Fibroblast of villous mesenchyme (primary cell): ENCODE measurements at regions not wholly inside any gene's neighbourhood (a gene's known extent, or its start where the extent isn't known, plus 50 kb on each side); places are given as distances from the start of the nearest gene placed in this dataset.

Source experiments
- DNase-seq: peaks from one replicate; pipeline ENCODE4 v3.0.0-alpha.2; 2010; ENCODE audit warnings: low read depth
- H3K4me3 ChIP-seq: 2 replicates; pipeline ENCODE4 v1.5.1; 2011; ENCODE audit warnings: low read depth, mild to moderate bottlenecking, low read length
- CTCF ChIP-seq: IDR thresholded peaks from 2 replicates; pipeline ENCODE4 v1.5.1; 2012; ENCODE audit warnings: low read depth, mild to moderate bottlenecking, low read length; ENCODE audit not compliant: insufficient read depth

GRCh38 chr13:62360609-62361008, 945.0 kb upstream of the PCDH20 start:
- no peak overlapping the region for H3K4me3 ChIP-seq
- DNase-seq: no peak
- no peak for TF ChIP-seq CTCF

- no peak for DNase-seq
- H3K4me3 ChIP-seq: no peak overlapping the region
- no peak for TF ChIP-seq CTCF
Measured at GRCh38 chr13:62358646-62358932, 942.9 kb upstream of the PCDH20 start.

GRCh38 chr13:62357887-62358645, 942.4 kb upstream of the PCDH20 start:
- no peak for TF ChIP-seq CTCF
- peak; percentile 0 for DNase-seq
- H3K4me3 ChIP-seq: no peak overlapping the region

GRCh38 chr13:62356977-62357376, 941.3 kb upstream of the PCDH20 start:
- no peak for TF ChIP-seq CTCF
- no peak for DNase-seq
- no peak overlapping the region for H3K4me3 ChIP-seq

GRCh38 chr13:62337109-62337880, 921.6 kb upstream of the PCDH20 start:
- no peak for DNase-seq
- no peak overlapping the region for H3K4me3 ChIP-seq
- TF ChIP-seq CTCF: no peak

- H3K4me3 ChIP-seq: no peak overlapping the region
- no peak for TF ChIP-seq CTCF
- DNase-seq: no peak
Measured at GRCh38 chr13:62336507-62336906, 920.9 kb upstream of the PCDH20 start.
